ENCODE measurements at regions not wholly inside any gene's neighbourhood (a gene's known extent, or its start where the extent isn't known, plus 50 kb on each side); places are given as distances from the start of the nearest gene placed in this dataset.

DNA sequence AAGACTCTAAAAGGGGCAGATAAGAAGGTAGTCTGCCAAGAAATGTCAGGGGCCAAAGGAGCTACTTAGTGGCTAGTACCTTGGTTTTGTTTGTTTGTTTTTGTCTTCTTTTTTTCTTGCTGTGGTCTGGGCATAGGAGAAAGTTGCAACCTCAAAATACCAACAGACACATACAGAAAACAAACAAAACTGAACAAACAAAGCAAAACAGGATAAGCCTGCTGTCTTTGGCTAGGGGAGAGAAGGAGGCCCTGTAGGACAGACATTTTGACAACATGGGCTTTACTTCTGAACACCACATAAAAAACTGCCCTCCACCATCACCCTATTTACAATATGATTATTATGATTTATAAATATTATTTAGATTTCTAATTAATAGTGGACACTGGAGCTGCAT is 460.8 kb downstream of the PTH2R start:
- Histone ChIP-seq H3K79me2 (ENCODE audit: insufficient read depth, low read length) (no peaks in the 10 kb centered on the region), H3K4me1 (ENCODE audit: insufficient read depth, low read length, poor library complexity, severe bottlenecking) (no peaks in the 10 kb centered on the region), H3K4me2 (ENCODE audit: low read depth, low read length, poor library complexity, severe bottlenecking) (no peak overlapping the region), H4K20me1 (ENCODE audit: insufficient read depth, low read length, poor library complexity, severe bottlenecking) (no peaks in the 10 kb centered on the region), H3K4me3 (ENCODE audit: low read length, poor library complexity, severe bottlenecking) (no peak overlapping the region), H3K9ac (ENCODE audit: low read depth, low read length, poor library complexity, severe bottlenecking) (no peak overlapping the region), H3F3A (ENCODE audit: low read depth) (no peaks in the 10 kb centered on the region), H3K36me3 (ENCODE audit: insufficient read depth, low read length) (no peaks in the 10 kb centered on the region), H3K9me3 (ENCODE audit: insufficient read depth, low read depth, low read length) (no peaks in the 10 kb centered on the region), H3K9me2 (replicated peaks; ENCODE audit: low read depth, low read length) (no peaks in the 10 kb centered on the region), H2AFZ (ENCODE audit: low read length) (no peak overlapping the region), H3K27me3 (ENCODE audit: insufficient read depth, low read length, poor library complexity, severe bottlenecking) (no peaks in the 10 kb centered on the region)
- TF ChIP-seq EZH2phosphoT487 (IDR thresholded peaks at IDR 0.05; ENCODE audit: borderline replicate concordance), result no peak
- TF ChIP-seq, protein P1, sequence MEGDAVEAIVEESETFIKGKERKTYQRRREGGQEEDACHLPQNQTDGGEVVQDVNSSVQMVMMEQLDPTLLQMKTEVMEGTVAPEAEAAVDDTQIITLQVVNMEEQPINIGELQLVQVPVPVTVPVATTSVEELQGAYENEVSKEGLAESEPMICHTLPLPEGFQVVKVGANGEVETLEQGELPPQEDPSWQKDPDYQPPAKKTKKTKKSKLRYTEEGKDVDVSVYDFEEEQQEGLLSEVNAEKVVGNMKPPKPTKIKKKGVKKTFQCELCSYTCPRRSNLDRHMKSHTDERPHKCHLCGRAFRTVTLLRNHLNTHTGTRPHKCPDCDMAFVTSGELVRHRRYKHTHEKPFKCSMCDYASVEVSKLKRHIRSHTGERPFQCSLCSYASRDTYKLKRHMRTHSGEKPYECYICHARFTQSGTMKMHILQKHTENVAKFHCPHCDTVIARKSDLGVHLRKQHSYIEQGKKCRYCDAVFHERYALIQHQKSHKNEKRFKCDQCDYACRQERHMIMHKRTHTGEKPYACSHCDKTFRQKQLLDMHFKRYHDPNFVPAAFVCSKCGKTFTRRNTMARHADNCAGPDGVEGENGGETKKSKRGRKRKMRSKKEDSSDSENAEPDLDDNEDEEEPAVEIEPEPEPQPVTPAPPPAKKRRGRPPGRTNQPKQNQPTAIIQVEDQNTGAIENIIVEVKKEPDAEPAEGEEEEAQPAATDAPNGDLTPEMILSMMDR (conservative IDR thresholded peaks at IDR 0.05; ENCODE audit: low read length), result no peak

DNA sequence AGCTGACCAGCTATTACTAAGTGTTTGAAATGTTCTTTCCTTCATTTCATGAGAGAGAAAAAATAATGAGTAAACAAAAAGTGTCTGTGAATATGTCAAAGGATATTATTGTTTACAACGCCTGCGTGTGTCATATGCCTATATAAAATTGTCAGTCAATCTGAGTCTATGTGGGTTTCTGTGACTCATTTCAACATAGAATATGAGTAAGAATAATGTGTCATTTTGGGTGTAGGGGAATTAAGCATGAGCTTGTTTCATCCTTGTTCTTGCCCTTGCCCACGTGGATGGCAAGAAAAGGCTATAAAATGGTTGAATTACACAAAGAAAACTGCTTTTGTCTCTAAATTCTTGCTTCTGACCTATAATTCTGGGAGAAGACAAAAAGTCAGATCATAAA is 466.0 kb downstream of the PTH2R start:
- no peaks in the 10 kb centered on the region for H3K27me3 ChIP-seq (ENCODE audit: insufficient read depth, low read length, poor library complexity, severe bottlenecking)
- H3K4me3 ChIP-seq (ENCODE audit: low read length, poor library complexity, severe bottlenecking), result no peak overlapping the region
- no peak overlapping the region for H3K4me2 ChIP-seq (ENCODE audit: low read depth, low read length, poor library complexity, severe bottlenecking)
- H3K36me3 ChIP-seq (ENCODE audit: insufficient read depth, low read length), result no peaks in the 10 kb centered on the region
- TF ChIP-seq, protein P1 (conservative IDR thresholded peaks at IDR 0.05; ENCODE audit: low read length), result no peak
- TF ChIP-seq EZH2phosphoT487 (IDR thresholded peaks at IDR 0.05; ENCODE audit: borderline replicate concordance), result no peak
- H2AFZ ChIP-seq (ENCODE audit: low read length), result no peak overlapping the region
- H3F3A ChIP-seq (ENCODE audit: low read depth), result no peaks in the 10 kb centered on the region
- no peaks in the 10 kb centered on the region for H3K4me1 ChIP-seq (ENCODE audit: insufficient read depth, low read length, poor library complexity, severe bottlenecking)
- no peaks in the 10 kb centered on the region for H3K79me2 ChIP-seq (ENCODE audit: insufficient read depth, low read length)
- H3K9ac ChIP-seq (ENCODE audit: low read depth, low read length, poor library complexity, severe bottlenecking), result no peak overlapping the region
- no peaks in the 10 kb centered on the region for H4K20me1 ChIP-seq (ENCODE audit: insufficient read depth, low read length, poor library complexity, severe bottlenecking)
- H3K9me3 ChIP-seq (ENCODE audit: insufficient read depth, low read depth, low read length), result no peaks in the 10 kb centered on the region
- H3K9me2 ChIP-seq (replicated peaks; ENCODE audit: low read depth, low read length), result no peaks in the 10 kb centered on the region

DNA sequence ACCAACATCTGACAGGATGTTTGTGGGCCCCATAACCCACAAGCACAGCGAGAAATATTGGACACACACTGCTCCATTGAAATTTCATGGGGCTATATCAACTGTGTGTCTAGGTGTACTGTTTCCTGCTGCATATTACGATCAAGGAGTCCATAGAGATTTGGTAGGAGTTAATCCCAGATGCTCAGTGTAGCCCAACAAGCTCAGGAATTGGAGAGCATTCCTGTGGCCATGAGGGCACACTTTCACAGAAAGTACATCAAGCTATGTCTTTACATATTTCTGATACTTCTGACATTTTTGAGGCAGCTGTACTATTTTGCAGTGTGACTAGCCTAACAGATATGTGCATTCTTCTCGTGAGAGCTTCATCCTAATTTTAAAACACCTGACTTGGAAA is 473.1 kb downstream of the PTH2R start:
- H3K27me3 ChIP-seq (ENCODE audit: insufficient read depth, low read length, poor library complexity, severe bottlenecking), result no peaks in the 10 kb centered on the region
- no peaks in the 10 kb centered on the region for H3K79me2 ChIP-seq (ENCODE audit: insufficient read depth, low read length)
- no peaks in the 10 kb centered on the region for H3K9me2 ChIP-seq (replicated peaks; ENCODE audit: low read depth, low read length)
- H3K9ac ChIP-seq (ENCODE audit: low read depth, low read length, poor library complexity, severe bottlenecking), result no peak overlapping the region
- H3K36me3 ChIP-seq (ENCODE audit: insufficient read depth, low read length), result no peaks in the 10 kb centered on the region
- H4K20me1 ChIP-seq (ENCODE audit: insufficient read depth, low read length, poor library complexity, severe bottlenecking), result no peaks in the 10 kb centered on the region
- no peaks in the 10 kb centered on the region for H3K9me3 ChIP-seq (ENCODE audit: insufficient read depth, low read depth, low read length)
- H3K4me1 ChIP-seq (ENCODE audit: insufficient read depth, low read length, poor library complexity, severe bottlenecking), result no peaks in the 10 kb centered on the region
- no peak overlapping the region for H2AFZ ChIP-seq (ENCODE audit: low read length)
- TF ChIP-seq, protein P1 (conservative IDR thresholded peaks at IDR 0.05; ENCODE audit: low read length), result no peak
- no peak for TF ChIP-seq EZH2phosphoT487 (IDR thresholded peaks at IDR 0.05; ENCODE audit: borderline replicate concordance)
- no peaks in the 10 kb centered on the region for H3F3A ChIP-seq (ENCODE audit: low read depth)
- H3K4me2 ChIP-seq (ENCODE audit: low read depth, low read length, poor library complexity, severe bottlenecking), result no peak overlapping the region
- no peak overlapping the region for H3K4me3 ChIP-seq (ENCODE audit: low read length, poor library complexity, severe bottlenecking)

All from Loucy (cell line).